ENCODE measurements at regions not wholly inside any gene's neighbourhood (a gene's known extent, or its start where the extent isn't known, plus 50 kb on each side); places are given as distances from the start of the nearest gene placed in this dataset.

DNA sequence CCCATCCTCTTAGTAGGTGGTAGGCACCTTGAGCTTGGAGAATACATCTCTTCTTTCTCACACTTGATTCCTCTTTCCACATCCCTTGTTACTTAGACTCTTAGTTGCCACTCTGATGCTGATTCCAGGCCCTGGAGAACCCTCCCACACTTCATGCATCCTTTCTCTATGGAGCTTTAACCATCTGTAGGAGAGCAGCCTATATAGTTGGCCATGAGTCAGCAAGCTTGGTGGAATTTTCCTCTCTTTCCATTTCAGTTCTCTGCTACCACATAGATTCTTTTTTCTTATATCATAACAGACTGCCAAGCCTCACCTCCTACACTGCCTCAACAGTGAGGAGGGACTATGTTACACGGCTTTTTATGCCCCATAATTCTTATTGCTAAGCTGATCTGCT, 851.6 kb upstream of the CDH2 start:
- TF ChIP-seq, protein P1, sequence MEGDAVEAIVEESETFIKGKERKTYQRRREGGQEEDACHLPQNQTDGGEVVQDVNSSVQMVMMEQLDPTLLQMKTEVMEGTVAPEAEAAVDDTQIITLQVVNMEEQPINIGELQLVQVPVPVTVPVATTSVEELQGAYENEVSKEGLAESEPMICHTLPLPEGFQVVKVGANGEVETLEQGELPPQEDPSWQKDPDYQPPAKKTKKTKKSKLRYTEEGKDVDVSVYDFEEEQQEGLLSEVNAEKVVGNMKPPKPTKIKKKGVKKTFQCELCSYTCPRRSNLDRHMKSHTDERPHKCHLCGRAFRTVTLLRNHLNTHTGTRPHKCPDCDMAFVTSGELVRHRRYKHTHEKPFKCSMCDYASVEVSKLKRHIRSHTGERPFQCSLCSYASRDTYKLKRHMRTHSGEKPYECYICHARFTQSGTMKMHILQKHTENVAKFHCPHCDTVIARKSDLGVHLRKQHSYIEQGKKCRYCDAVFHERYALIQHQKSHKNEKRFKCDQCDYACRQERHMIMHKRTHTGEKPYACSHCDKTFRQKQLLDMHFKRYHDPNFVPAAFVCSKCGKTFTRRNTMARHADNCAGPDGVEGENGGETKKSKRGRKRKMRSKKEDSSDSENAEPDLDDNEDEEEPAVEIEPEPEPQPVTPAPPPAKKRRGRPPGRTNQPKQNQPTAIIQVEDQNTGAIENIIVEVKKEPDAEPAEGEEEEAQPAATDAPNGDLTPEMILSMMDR (conservative IDR thresholded peaks at IDR 0.05; ENCODE audit: low read depth, low read length), result no peak
- TF ChIP-seq EZH2 (IDR thresholded peaks at IDR 0.05; ENCODE audit: borderline replicate concordance, low read depth, low read length, poor library complexity, severe bottlenecking), result no peak

Measured in A673 (cell line).